Sigmoid colon (tissue), 4 donors: ENCODE measurements at regions not wholly inside any gene's neighbourhood (a gene's known extent, or its start where the extent isn't known, plus 50 kb on each side); places are given as distances from the start of the nearest gene placed in this dataset.

Source experiments
- EP300 ChIP-seq, 4 donors: sonication (generic); formaldehyde crosslinking; IDR thresholded peaks; one replicate each; pipeline ENCODE4 v1.6.1; 2017; ENCODE audit warnings: antibody characterized with exemption in 4 of 4
- POLR2A ChIP-seq, 2 donors: fragments of 450-650 bp; IDR thresholded peaks; one replicate each; pipeline ENCODE4 v1.6.1; 2016; ENCODE audit warnings: antibody characterized with exemption in 2 of 2, mild to moderate bottlenecking in 2 of 2, moderate library complexity in 2 of 2
- TF ChIP-seq, protein P1 (sequence below), 4 experiments: fragments of 450-650 bp in 3 of 4; fragments of 200-600 bp in 1 of 4; IDR thresholded peaks; one replicate each; pipeline ENCODE4 v1.5.1; 2016 to 2019; ENCODE audit warnings: antibody characterized with exemption in 4 of 4, mild to moderate bottlenecking in 3 of 4, moderate library complexity in 2 of 4

- TF ChIP-seq, protein P1, sequence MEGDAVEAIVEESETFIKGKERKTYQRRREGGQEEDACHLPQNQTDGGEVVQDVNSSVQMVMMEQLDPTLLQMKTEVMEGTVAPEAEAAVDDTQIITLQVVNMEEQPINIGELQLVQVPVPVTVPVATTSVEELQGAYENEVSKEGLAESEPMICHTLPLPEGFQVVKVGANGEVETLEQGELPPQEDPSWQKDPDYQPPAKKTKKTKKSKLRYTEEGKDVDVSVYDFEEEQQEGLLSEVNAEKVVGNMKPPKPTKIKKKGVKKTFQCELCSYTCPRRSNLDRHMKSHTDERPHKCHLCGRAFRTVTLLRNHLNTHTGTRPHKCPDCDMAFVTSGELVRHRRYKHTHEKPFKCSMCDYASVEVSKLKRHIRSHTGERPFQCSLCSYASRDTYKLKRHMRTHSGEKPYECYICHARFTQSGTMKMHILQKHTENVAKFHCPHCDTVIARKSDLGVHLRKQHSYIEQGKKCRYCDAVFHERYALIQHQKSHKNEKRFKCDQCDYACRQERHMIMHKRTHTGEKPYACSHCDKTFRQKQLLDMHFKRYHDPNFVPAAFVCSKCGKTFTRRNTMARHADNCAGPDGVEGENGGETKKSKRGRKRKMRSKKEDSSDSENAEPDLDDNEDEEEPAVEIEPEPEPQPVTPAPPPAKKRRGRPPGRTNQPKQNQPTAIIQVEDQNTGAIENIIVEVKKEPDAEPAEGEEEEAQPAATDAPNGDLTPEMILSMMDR (IDR thresholded peaks at IDR 0.05): no peak
- TF ChIP-seq EP300 (IDR thresholded peaks at IDR 0.05) (no peak), POLR2A (IDR thresholded peaks at IDR 0.05) (no peak)
Measured at GRCh38 chr4:111506706-111507105, 638.5 kb upstream of the FAM241A start.
